NCI-H2171 (cell line): ENCODE measurements at regions not wholly inside any gene's neighbourhood (a gene's known extent, or its start where the extent isn't known, plus 50 kb on each side); places are given as distances from the start of the nearest gene placed in this dataset.

Experiments
- DNase-seq: peaks from one replicate; lab custom pipeline; 2025; lab: John Stamatoyannopoulos, UW

DNA sequence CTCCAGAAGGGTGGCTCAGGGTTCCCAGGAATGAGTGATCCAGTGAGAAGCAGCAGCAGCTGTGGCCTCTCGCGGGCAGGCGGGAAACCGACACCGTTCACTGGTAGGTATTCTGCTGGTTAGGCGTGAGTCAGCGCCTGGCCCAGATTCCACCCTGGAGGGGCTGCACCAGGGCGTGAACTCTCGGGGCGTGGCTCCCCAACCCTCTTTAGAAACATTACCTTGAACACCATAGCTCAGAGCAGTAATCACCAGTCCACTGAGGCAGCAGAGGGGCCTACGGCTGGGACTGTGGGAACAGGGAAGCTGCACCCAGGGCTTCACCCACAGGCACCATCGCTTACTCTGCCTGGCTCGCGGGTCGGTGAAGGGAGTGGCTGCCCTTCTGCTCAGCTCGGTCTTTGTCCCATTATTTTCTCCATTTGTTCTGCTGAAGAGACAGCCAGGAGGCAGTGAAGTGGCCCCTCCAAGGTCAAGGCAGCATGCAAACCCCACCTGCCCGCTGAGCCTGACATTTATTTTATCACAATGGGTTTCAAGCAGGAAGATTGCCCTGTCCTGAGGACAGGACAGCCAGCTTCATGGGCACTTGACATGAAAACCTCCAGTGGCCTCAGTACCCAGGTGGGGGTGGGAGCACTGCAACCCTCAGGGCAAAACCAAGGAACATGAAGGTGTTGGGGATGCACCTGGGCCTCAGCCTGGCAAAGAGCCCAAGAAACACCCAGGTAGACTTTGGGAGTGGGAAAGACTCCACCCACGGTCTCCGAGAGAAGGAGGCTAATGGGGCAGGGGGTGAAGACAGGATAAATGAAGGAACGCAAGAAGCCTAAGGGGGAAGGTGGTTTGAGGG lies 51.0 kb upstream of the CD93 start:
- DNase-seq, result no peak

GRCh38 chr20:23135449-23136420 lies 49.6 kb upstream of the CD93 start:
- DNase-seq, result no peak
